Suprapubic skin (tissue), 4 donors: ENCODE measurements at regions not wholly inside any gene's neighbourhood (a gene's known extent, or its start where the extent isn't known, plus 50 kb on each side); places are given as distances from the start of the nearest gene placed in this dataset.

ENCODE experiments used
- DNase-seq, 2 donors: peaks; one replicate each; pipeline ENCODE4 v3.0.0-alpha.2; 2019; ENCODE audit warnings: low spot score in 2 of 2
- H3K27ac ChIP-seq: fragments of 200-600 bp; sonication (generic); one replicate; pipeline ENCODE4 v1.5.1; 2019
- H3K27me3 ChIP-seq: fragments of 200-600 bp; sonication (generic); one replicate; pipeline ENCODE4 v1.5.1; 2019
- H3K36me3 ChIP-seq: fragments of 200-600 bp; sonication (generic); one replicate; pipeline ENCODE4 v1.5.1; 2019
- H3K4me1 ChIP-seq: fragments of 200-600 bp; sonication (generic); one replicate; pipeline ENCODE4 v1.5.1; 2019
- H3K4me3 ChIP-seq: fragments of 200-600 bp; sonication (generic); one replicate; pipeline ENCODE4 v1.5.1; 2019; ENCODE audit warnings: mild to moderate bottlenecking
- H3K9me3 ChIP-seq: fragments of 200-600 bp; sonication (generic); one replicate; pipeline ENCODE4 v1.5.1; 2019
- EP300 ChIP-seq: sonication (generic); formaldehyde crosslinking; IDR thresholded peaks from one replicate; pipeline ENCODE4 v1.6.1; 2017; ENCODE audit warnings: antibody characterized with exemption
- POLR2A ChIP-seq, 2 donors: fragments of 450-650 bp; IDR thresholded peaks; one replicate each; pipeline ENCODE4 v1.6.1; 2017; ENCODE audit warnings: antibody characterized with exemption in 2 of 2, mild to moderate bottlenecking in 2 of 2, moderate library complexity in 2 of 2
- POLR2AphosphoS5 ChIP-seq, 3 donors: sonication (generic); formaldehyde crosslinking; IDR thresholded peaks; one replicate each; pipeline ENCODE4 v1.6.1; 2017; ENCODE audit warnings: antibody characterized with exemption in 3 of 3
- whole genome bisulfite sequencing: methylation state at CpG from one replicate; pipeline ENCODE4 v1.1.5; 2018; 5-methylcytosine and 5-hydroxymethylcytosine counted together
- TF ChIP-seq, protein P1 (sequence below), 2 donors: fragments of 200-600 bp in 1 of 2; fragments of 450-650 bp in 1 of 2; sonication (generic) in 1 of 2; IDR thresholded peaks; one replicate each; pipeline ENCODE4 v1.5.1; 2016 to 2019; ENCODE audit warnings: antibody characterized with exemption in 2 of 2, mild to moderate bottlenecking in 1 of 2, moderate library complexity in 1 of 2

GRCh38 chr17:53979991-53980390 is 157.3 kb downstream of the KIF2B start:
- Histone ChIP-seq H3K27me3 (no peaks in the 10 kb centered on the region), H3K4me3 (no peak overlapping the region), H3K4me1 (no peaks in the 10 kb centered on the region), H3K36me3 (no peaks in the 10 kb centered on the region), H3K9me3 (no peaks in the 10 kb centered on the region), H3K27ac (no peak overlapping the region)
- DNase-seq, result no peak
- 86% methylated on average over 5 of the region's 5 CpGs for WGBS
- TF ChIP-seq, protein P1, sequence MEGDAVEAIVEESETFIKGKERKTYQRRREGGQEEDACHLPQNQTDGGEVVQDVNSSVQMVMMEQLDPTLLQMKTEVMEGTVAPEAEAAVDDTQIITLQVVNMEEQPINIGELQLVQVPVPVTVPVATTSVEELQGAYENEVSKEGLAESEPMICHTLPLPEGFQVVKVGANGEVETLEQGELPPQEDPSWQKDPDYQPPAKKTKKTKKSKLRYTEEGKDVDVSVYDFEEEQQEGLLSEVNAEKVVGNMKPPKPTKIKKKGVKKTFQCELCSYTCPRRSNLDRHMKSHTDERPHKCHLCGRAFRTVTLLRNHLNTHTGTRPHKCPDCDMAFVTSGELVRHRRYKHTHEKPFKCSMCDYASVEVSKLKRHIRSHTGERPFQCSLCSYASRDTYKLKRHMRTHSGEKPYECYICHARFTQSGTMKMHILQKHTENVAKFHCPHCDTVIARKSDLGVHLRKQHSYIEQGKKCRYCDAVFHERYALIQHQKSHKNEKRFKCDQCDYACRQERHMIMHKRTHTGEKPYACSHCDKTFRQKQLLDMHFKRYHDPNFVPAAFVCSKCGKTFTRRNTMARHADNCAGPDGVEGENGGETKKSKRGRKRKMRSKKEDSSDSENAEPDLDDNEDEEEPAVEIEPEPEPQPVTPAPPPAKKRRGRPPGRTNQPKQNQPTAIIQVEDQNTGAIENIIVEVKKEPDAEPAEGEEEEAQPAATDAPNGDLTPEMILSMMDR (IDR thresholded peaks at IDR 0.05), result no peak
- no peak for TF ChIP-seq EP300
- no peak for TF ChIP-seq POLR2AphosphoS5 (IDR thresholded peaks at IDR 0.05)
- TF ChIP-seq POLR2A (IDR thresholded peaks at IDR 0.05), result no peak

GRCh38 chr17:53996131-53996530 is 173.4 kb downstream of the KIF2B start:
- no peaks in the 10 kb centered on the region for H3K9me3 ChIP-seq
- TF ChIP-seq, protein P1 (IDR thresholded peaks at IDR 0.05), result no peak
- TF ChIP-seq POLR2A (IDR thresholded peaks at IDR 0.05), result no peak
- TF ChIP-seq POLR2AphosphoS5 (IDR thresholded peaks at IDR 0.05), result no peak
- no peak overlapping the region for H3K4me3 ChIP-seq
- WGBS, result 87% methylated on average over 2 of the region's 2 CpGs
- no peaks in the 10 kb centered on the region for H3K27me3 ChIP-seq
- H3K4me1 ChIP-seq, result no peaks in the 10 kb centered on the region
- H3K36me3 ChIP-seq, result no peaks in the 10 kb centered on the region
- H3K27ac ChIP-seq, result no peak overlapping the region
- DNase-seq, result no peak

- Histone ChIP-seq H3K9me3 (no peaks in the 10 kb centered on the region), H3K4me1 (no peaks in the 10 kb centered on the region), H3K36me3 (no peaks in the 10 kb centered on the region), H3K4me3 (no peak overlapping the region), H3K27ac (no peak overlapping the region), H3K27me3 (no peaks in the 10 kb centered on the region)
- TF ChIP-seq, protein P1 (IDR thresholded peaks at IDR 0.05), result no peak
- TF ChIP-seq EP300 (no peak), POLR2A (IDR thresholded peaks at IDR 0.05) (no peak)
- DNase-seq, result no peak
Observed at GRCh38 chr17:53996890-53997289, 174.2 kb downstream of the KIF2B start.

DNA sequence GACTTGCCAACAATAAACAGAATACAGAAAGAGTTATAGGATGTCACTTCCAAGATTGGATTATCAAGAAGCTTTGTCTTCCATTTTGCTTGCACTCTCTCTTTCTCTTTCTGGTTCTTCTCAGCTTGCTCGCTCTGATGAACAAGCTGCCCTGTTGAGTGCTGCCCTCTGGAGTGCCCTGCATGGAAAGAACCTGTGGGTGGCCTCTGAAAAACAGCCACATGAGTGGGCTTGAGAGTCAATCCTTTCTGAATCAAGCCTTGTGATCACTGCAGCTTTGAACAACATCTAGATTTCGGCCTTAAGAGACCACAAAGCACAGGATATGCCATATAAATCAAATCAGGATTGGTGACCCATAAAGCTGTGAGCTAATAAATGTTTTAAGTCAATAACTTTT is 185.1 kb downstream of the KIF2B start:
- Histone ChIP-seq H3K9me3 (no peaks in the 10 kb centered on the region), H3K27me3 (no peaks in the 10 kb centered on the region), H3K36me3 (no peaks in the 10 kb centered on the region), H3K4me3 (no peak overlapping the region), H3K27ac (no peak overlapping the region), H3K4me1 (no peaks in the 10 kb centered on the region)
- WGBS, result 74% methylated on average over 2 of the region's 2 CpGs
- no peak for DNase-seq
- TF ChIP-seq, protein P1 (IDR thresholded peaks at IDR 0.05), result no peak

- 48% methylated on average over 4 of the region's 4 CpGs for WGBS
- Histone ChIP-seq H3K27ac (no peak overlapping the region), H3K36me3 (no peaks in the 10 kb centered on the region), H3K4me3 (no peak overlapping the region), H3K27me3 (no peaks in the 10 kb centered on the region), H3K4me1 (no peaks in the 10 kb centered on the region), H3K9me3 (no peaks in the 10 kb centered on the region)
- no peak for DNase-seq
- no peak for TF ChIP-seq POLR2AphosphoS5 (IDR thresholded peaks at IDR 0.05)
- TF ChIP-seq EP300, result no peak
- no peak for TF ChIP-seq POLR2A (IDR thresholded peaks at IDR 0.05)
- TF ChIP-seq, protein P1 (IDR thresholded peaks at IDR 0.05), result no peak
Observed at GRCh38 chr17:54009502-54009901, 186.8 kb downstream of the KIF2B start.
